Mesenchymal stem cell (in vitro differentiated cells and primary cell): ENCODE measurements at regions not wholly inside any gene's neighbourhood (a gene's known extent, or its start where the extent isn't known, plus 50 kb on each side); places are given as distances from the start of the nearest gene placed in this dataset.

Source experiments
- DNase-seq: peaks from one replicate; pipeline ENCODE4 v3.0.0-alpha.2; 2013
- H2AFZ ChIP-seq: one replicate; pipeline ENCODE4 v1.6.1; 2013; ENCODE audit warnings: low read depth, mild to moderate bottlenecking, control low read depth, inconsistent platforms, low read length, moderate library complexity
- H2AK5ac ChIP-seq: 2 replicates; pipeline ENCODE4 v1.6.1; 2013; ENCODE audit warnings: low read length, moderate library complexity, mild to moderate bottlenecking, inconsistent platforms; ENCODE audit not compliant: severe bottlenecking
- H2BK120ac ChIP-seq: one replicate; pipeline ENCODE4 v1.6.1; 2013; ENCODE audit warnings: low read depth, mild to moderate bottlenecking, inconsistent platforms, low read length, moderate library complexity
- H2BK12ac ChIP-seq, 2 experiments: one replicate each; pipeline ENCODE4 v1.6.1; 2013; ENCODE audit warnings: inconsistent platforms in 2 of 2, low read length in 2 of 2, mild to moderate bottlenecking in 2 of 2, moderate library complexity in 2 of 2, control low read depth in 1 of 2
- H2BK15ac ChIP-seq: one replicate; pipeline ENCODE4 v1.6.1; 2013; ENCODE audit warnings: mild to moderate bottlenecking, low read depth, inconsistent platforms; ENCODE audit not compliant: poor library complexity, severe bottlenecking
- H2BK5ac ChIP-seq: 2 replicates; pipeline ENCODE4 v1.6.1; 2013; ENCODE audit warnings: low read depth, mild to moderate bottlenecking, low read length, control low read depth, inconsistent platforms; ENCODE audit not compliant: poor library complexity, severe bottlenecking
- H3K14ac ChIP-seq, 2 experiments: one replicate each; pipeline ENCODE4 v1.6.1; 2013; ENCODE audit warnings: inconsistent platforms in 2 of 2, low read length in 2 of 2, control low read depth in 1 of 2, mild to moderate bottlenecking in 1 of 2, moderate library complexity in 1 of 2
- H3K18ac ChIP-seq, 2 experiments: one replicate each; pipeline ENCODE4 v1.6.1; 2013; ENCODE audit warnings: inconsistent platforms in 2 of 2, low read length in 2 of 2, control low read depth in 1 of 2, low read depth in 1 of 2, mild to moderate bottlenecking in 1 of 2
- H3K23ac ChIP-seq, 2 experiments: one replicate each; pipeline ENCODE4 v1.6.1; 2013; ENCODE audit warnings: inconsistent platforms in 2 of 2, low read length in 2 of 2, mild to moderate bottlenecking in 2 of 2, moderate library complexity in 2 of 2, control low read depth in 1 of 2
- H3K27ac ChIP-seq: 2 replicates; pipeline ENCODE4 v1.5.1; 2013; ENCODE audit warnings: mild to moderate bottlenecking, moderate library complexity, low read length, control low read depth, inconsistent platforms; ENCODE audit not compliant: poor library complexity, severe bottlenecking
- H3K27me3 ChIP-seq, 2 experiments: 2 replicates each; pipeline versions ENCODE4 v1.6.1 to v1.7.0; 2013; ENCODE audit warnings: low read length in 2 of 2, mild to moderate bottlenecking in 2 of 2, moderate library complexity in 2 of 2, control low read depth in 1 of 2, inconsistent platforms in 1 of 2; ENCODE audit not compliant: control insufficient read depth in 1 of 2, insufficient read depth in 1 of 2
- H3K36me3 ChIP-seq, 2 experiments: 2 replicates each; pipeline versions ENCODE4 v1.6.1 to v1.7.0; 2013; ENCODE audit warnings: low read length in 2 of 2, control low read depth in 1 of 2, inconsistent platforms in 1 of 2, low read depth in 1 of 2, mild to moderate bottlenecking in 1 of 2; ENCODE audit not compliant: insufficient read depth in 2 of 2, control insufficient read depth in 1 of 2
- H3K4ac ChIP-seq, 2 experiments: one replicate each; pipeline ENCODE4 v1.6.1; 2013; ENCODE audit warnings: inconsistent platforms in 2 of 2, low read length in 2 of 2, mild to moderate bottlenecking in 2 of 2, moderate library complexity in 2 of 2, control low read depth in 1 of 2, low read depth in 1 of 2
- H3K4me1 ChIP-seq: 2 replicates; pipeline ENCODE4 v1.6.1; 2013; ENCODE audit warnings: low read depth, low read length, control low read depth; ENCODE audit not compliant: control insufficient read depth, insufficient read depth
- H3K4me2 ChIP-seq: 2 replicates; pipeline ENCODE4 v1.6.1; 2013; ENCODE audit warnings: low read length, mild to moderate bottlenecking, inconsistent platforms; ENCODE audit not compliant: poor library complexity, severe bottlenecking
- H3K4me3 ChIP-seq, 2 experiments: 2 replicates each; pipeline versions ENCODE4 v1.5.1 to v1.7.0; 2013; ENCODE audit warnings: low read length in 2 of 2, mild to moderate bottlenecking in 2 of 2, control low read depth in 1 of 2, low read depth in 1 of 2; ENCODE audit not compliant: insufficient read depth in 1 of 2
- H3K79me1 ChIP-seq: replicated peaks from 2 replicates; pipeline ENCODE4 v1.6.1; 2013; ENCODE audit warnings: mild to moderate bottlenecking, control low read depth, low read length, inconsistent platforms; ENCODE audit not compliant: poor library complexity, severe bottlenecking
- H3K9ac ChIP-seq: 2 replicates; pipeline ENCODE4 v1.7.0; 2013; ENCODE audit warnings: mild to moderate bottlenecking, low read length, moderate library complexity
- H3K9me3 ChIP-seq: 2 replicates; pipeline ENCODE4 v1.7.0; 2013; ENCODE audit warnings: mild to moderate bottlenecking, low read length; ENCODE audit not compliant: control insufficient read depth
- H4K8ac ChIP-seq: one replicate; pipeline ENCODE4 v1.6.1; 2013; ENCODE audit warnings: inconsistent platforms, mild to moderate bottlenecking, low read length, moderate library complexity
- H4K91ac ChIP-seq: one replicate; pipeline ENCODE4 v1.6.1; 2013; ENCODE audit warnings: mild to moderate bottlenecking, low read length, inconsistent platforms
- WGBS: methylation state at CpG from one replicate; pipeline ENCODE4 v1.1.7; 2013; ENCODE audit warnings: mixed read lengths; 5-methylcytosine and 5-hydroxymethylcytosine counted together

- H3K4me1 ChIP-seq, result no peaks in the 10 kb centered on the region
- H2BK5ac ChIP-seq, result no peak overlapping the region
- no peak overlapping the region for H4K91ac ChIP-seq
- H3K79me1 ChIP-seq, result no peaks in the 10 kb centered on the region
- H2BK12ac ChIP-seq, result no peak overlapping the region
- H3K4me3 ChIP-seq, result no peak overlapping the region
- H2AFZ ChIP-seq, result no peak overlapping the region
- DNase-seq, result no peak
- 70% methylated on average over 3 of the region's 4 CpGs for WGBS
- H3K9ac ChIP-seq, result no peak overlapping the region
- no peaks in the 10 kb centered on the region for H3K36me3 ChIP-seq
- no peak overlapping the region for H3K23ac ChIP-seq
- H4K8ac ChIP-seq, result no peak overlapping the region
- H2AK5ac ChIP-seq, result no peak overlapping the region
- no peak overlapping the region for H3K18ac ChIP-seq
- H2BK120ac ChIP-seq, result no peak overlapping the region
- H3K9me3 ChIP-seq, result peaks cover 31% of the 10 kb centered on the region
- H3K27ac ChIP-seq, result no peak overlapping the region
- no peaks in the 10 kb centered on the region for H3K27me3 ChIP-seq
- no peak overlapping the region for H2BK15ac ChIP-seq
- H3K14ac ChIP-seq, result no peak overlapping the region
- H3K4ac ChIP-seq, result no peak overlapping the region
- H3K4me2 ChIP-seq, result no peak overlapping the region
Observed at GRCh38 chr11:115060840-115061239, 382.5 kb downstream of the NXPE2 start.

- H2BK15ac ChIP-seq, result no peak overlapping the region
- H3K14ac ChIP-seq, result no peak overlapping the region
- H3K36me3 ChIP-seq, result no peaks in the 10 kb centered on the region
- H4K8ac ChIP-seq, result no peak overlapping the region
- no peak overlapping the region for H2BK12ac ChIP-seq
- H2AK5ac ChIP-seq, result no peak overlapping the region
- peaks cover 7% of the 10 kb centered on the region for H3K9me3 ChIP-seq
- no peak overlapping the region for H2AFZ ChIP-seq
- H3K4me3 ChIP-seq, result no peak overlapping the region
- H3K27ac ChIP-seq, result no peak overlapping the region
- no peak overlapping the region for H2BK5ac ChIP-seq
- no peaks in the 10 kb centered on the region for H3K79me1 ChIP-seq
- H3K27me3 ChIP-seq, result no peaks in the 10 kb centered on the region
- no peak overlapping the region for H3K18ac ChIP-seq
- H3K4me1 ChIP-seq, result peaks cover 1% of the 10 kb centered on the region
- H3K23ac ChIP-seq, result no peak overlapping the region
- no peak overlapping the region for H4K91ac ChIP-seq
- H3K9ac ChIP-seq, result no peak overlapping the region
- no peak overlapping the region for H3K4me2 ChIP-seq
- WGBS, result 89% methylated on average over 3 of the region's 3 CpGs
- no peak overlapping the region for H2BK120ac ChIP-seq
- no peak for DNase-seq
- no peak overlapping the region for H3K4ac ChIP-seq
Observed at GRCh38 chr11:115065314-115065713, 387.0 kb downstream of the NXPE2 start.

DNA sequence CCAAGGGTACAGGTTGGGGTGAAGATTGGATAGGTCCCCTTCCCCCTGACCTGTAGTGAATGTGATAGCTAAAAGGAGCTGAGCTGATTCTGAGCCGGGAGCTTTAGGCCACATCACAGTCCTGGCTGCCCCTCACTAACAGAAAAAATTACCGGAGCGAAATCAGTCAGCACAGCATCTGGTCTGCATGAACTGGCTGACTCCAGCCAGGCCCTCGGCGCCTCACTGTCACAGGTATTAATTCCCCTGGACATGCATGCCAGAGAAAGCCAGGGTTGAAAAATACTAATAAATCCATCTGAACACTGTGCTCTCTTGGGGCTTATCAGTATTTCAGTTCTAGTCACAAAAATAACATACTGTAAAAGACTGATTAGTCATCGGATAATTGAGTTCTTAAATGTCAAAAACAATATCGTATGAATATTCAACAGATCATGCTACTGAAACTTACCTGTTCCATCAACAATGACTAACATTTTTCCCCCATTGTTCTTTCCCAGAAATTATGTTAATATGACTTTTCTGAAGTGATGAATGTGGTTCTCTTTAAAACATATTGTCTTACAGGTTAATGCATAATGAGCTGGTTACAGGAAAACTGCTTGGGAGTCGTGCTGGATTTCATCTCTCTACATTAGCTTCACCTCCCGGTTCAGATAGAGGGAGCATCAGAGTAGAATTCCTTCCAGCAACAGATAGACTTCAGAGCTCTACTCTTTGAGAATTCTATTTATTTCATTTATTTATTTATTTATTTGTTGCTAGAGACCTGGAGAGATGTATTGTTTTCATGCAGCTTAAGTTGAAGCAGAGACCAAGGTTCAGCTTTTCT lies 387.7 kb downstream of the NXPE2 start:
- no peak overlapping the region for H3K27ac ChIP-seq
- H2AK5ac ChIP-seq, result no peak overlapping the region
- H3K4ac ChIP-seq, result no peak overlapping the region
- no peak overlapping the region for H2BK12ac ChIP-seq
- no peak overlapping the region for H2BK5ac ChIP-seq
- no peak overlapping the region for H2BK15ac ChIP-seq
- H2AFZ ChIP-seq, result no peak overlapping the region
- no peak overlapping the region for H3K18ac ChIP-seq
- H3K27me3 ChIP-seq, result no peaks in the 10 kb centered on the region
- 92% methylated on average over 6 of the region's 9 CpGs for WGBS
- no peak overlapping the region for H3K9ac ChIP-seq
- H2BK120ac ChIP-seq, result no peak overlapping the region
- H3K23ac ChIP-seq, result no peak overlapping the region
- peaks cover 1% of the 10 kb centered on the region for H3K4me1 ChIP-seq
- H4K91ac ChIP-seq, result no peak overlapping the region
- peaks cover 7% of the 10 kb centered on the region for H3K9me3 ChIP-seq
- H3K36me3 ChIP-seq, result no peaks in the 10 kb centered on the region
- H4K8ac ChIP-seq, result no peak overlapping the region
- H3K79me1 ChIP-seq, result no peaks in the 10 kb centered on the region
- H3K4me2 ChIP-seq, result no peak overlapping the region
- no peak overlapping the region for H3K4me3 ChIP-seq
- no peak for DNase-seq
- no peak overlapping the region for H3K14ac ChIP-seq

GRCh38 chr11:115067471-115067870 lies 389.1 kb downstream of the NXPE2 start:
- no peaks in the 10 kb centered on the region for H3K27me3 ChIP-seq
- no peak overlapping the region for H2BK15ac ChIP-seq
- no peak for DNase-seq
- H3K4me1 ChIP-seq, result peaks cover 1% of the 10 kb centered on the region
- no peak overlapping the region for H2BK120ac ChIP-seq
- no peaks in the 10 kb centered on the region for H3K79me1 ChIP-seq
- no peak overlapping the region for H3K14ac ChIP-seq
- H2AFZ ChIP-seq, result no peak overlapping the region
- H2BK5ac ChIP-seq, result no peak overlapping the region
- no peak overlapping the region for H3K4me2 ChIP-seq
- WGBS, result 56% methylated on average over 1 of the region's 1 CpG
- no peak overlapping the region for H2BK12ac ChIP-seq
- no peak overlapping the region for H3K9ac ChIP-seq
- no peak overlapping the region for H3K23ac ChIP-seq
- no peak overlapping the region for H3K4me3 ChIP-seq
- no peaks in the 10 kb centered on the region for H3K36me3 ChIP-seq
- no peak overlapping the region for H3K18ac ChIP-seq
- no peak overlapping the region for H3K4ac ChIP-seq
- no peak overlapping the region for H2AK5ac ChIP-seq
- peaks cover 7% of the 10 kb centered on the region for H3K9me3 ChIP-seq
- no peak overlapping the region for H3K27ac ChIP-seq
- H4K91ac ChIP-seq, result no peak overlapping the region
- H4K8ac ChIP-seq, result no peak overlapping the region
